T-cell (primary cell): ENCODE measurements at regions not wholly inside any gene's neighbourhood (a gene's known extent, or its start where the extent isn't known, plus 50 kb on each side); places are given as distances from the start of the nearest gene placed in this dataset.

ENCODE experiments used
- ATAC-seq, 4 experiments: fragments of 200-7000 bp in 3 of 4; fragments of 150-1000 bp in 1 of 4; cut with Tn5 transposase; replicated peaks in 1 of 4; 1 replicate in 3 of 4; 2 replicates in 1 of 4; pipeline ENCODE4 v1.10.0; 2021; ENCODE audit warnings: moderate library complexity in 3 of 4, mild to moderate bottlenecking in 2 of 4, moderate number of reproducible peaks in 1 of 4
- CTCF ChIA-PET, 2 donors: fragments of 300-600 bp; sonication (Branson Sonifier 250); formaldehyde crosslinking; loops; one replicate each; lab custom pipeline; 2022; ENCODE audit warnings: antibody characterized with exemption in 2 of 2; lab: Charles Lee
- POLR2A ChIA-PET, 2 donors: fragments of 300-600 bp; sonication (Branson Sonifier 250); formaldehyde crosslinking; loops; one replicate each; lab custom pipeline; 2022; ENCODE audit warnings: antibody characterized with exemption in 2 of 2; lab: Charles Lee
- DNase-seq, 35 experiments: peaks; one replicate each; pipeline versions ENCODE4 v3.0.0 to v3.0.0-alpha.2; 2013 to 2023
- H3K27ac ChIP-seq: one replicate; pipeline ENCODE4 v1.5.1; 2013; ENCODE audit warnings: low read length
- H3K27me3 ChIP-seq, 2 experiments: replicated peaks in 1 of 2; 1 replicate in 1 of 2; 2 replicates in 1 of 2; pipeline versions ENCODE4 v1.6.1 to v1.7.0; 2013; ENCODE audit warnings: low read length in 1 of 2, mixed read lengths in 1 of 2; ENCODE audit not compliant: control insufficient read depth in 2 of 2, insufficient read depth in 2 of 2; ENCODE audit errors: extremely low read depth in 1 of 2
- H3K36me3 ChIP-seq, 2 donors: 1 replicate in 1 of 2; 2 replicates in 1 of 2; pipeline versions ENCODE4 v1.6.1 to v1.7.0; 2013; ENCODE audit warnings: low read length in 1 of 2; ENCODE audit not compliant: control insufficient read depth in 2 of 2, insufficient read depth in 1 of 2; ENCODE audit errors: extremely low read depth in 1 of 2
- H3K4me1 ChIP-seq, 2 experiments: 1 replicate in 1 of 2; 2 replicates in 1 of 2; pipeline versions ENCODE4 v1.6.1 to v1.7.0; 2013; ENCODE audit warnings: low read length in 2 of 2, mixed read lengths in 1 of 2; ENCODE audit not compliant: insufficient read depth in 2 of 2, control insufficient read depth in 1 of 2; ENCODE audit errors: extremely low read depth in 1 of 2
- H3K4me3 ChIP-seq, 2 donors: 1 replicate in 1 of 2; 2 replicates in 1 of 2; pipeline versions ENCODE4 v1.5.1 to v1.7.0; 2013; ENCODE audit warnings: mild to moderate bottlenecking in 2 of 2, low read length in 1 of 2, moderate library complexity in 1 of 2; ENCODE audit not compliant: control insufficient read depth in 1 of 2; ENCODE audit errors: extremely low read depth in 1 of 2
- H3K9me3 ChIP-seq: 2 replicates; pipeline ENCODE4 v1.7.0; 2013
- H3K27ac Mint-ChIP-seq, 2 donors: one replicate each; pipeline ENCODE4 v1.8.0; 2020 to 2021; ENCODE audit warnings: mild to moderate bottlenecking in 2 of 2, mixed read lengths in 2 of 2
- H3K27me3 Mint-ChIP-seq, 2 donors: one replicate each; pipeline ENCODE4 v1.8.0; 2021 to 2022; ENCODE audit warnings: mixed read lengths in 2 of 2
- H3K36me3 Mint-ChIP-seq: one replicate; pipeline ENCODE4 v1.8.0; 2021; ENCODE audit warnings: mixed read lengths
- H3K4me1 Mint-ChIP-seq, 3 donors: one replicate each; pipeline ENCODE4 v1.8.0; 2020 to 2022; ENCODE audit warnings: mixed read lengths in 3 of 3, mild to moderate bottlenecking in 1 of 3
- H3K4me3 Mint-ChIP-seq, 3 donors: one replicate each; pipeline ENCODE4 v1.8.0; 2020 to 2022; ENCODE audit warnings: mild to moderate bottlenecking in 3 of 3, mixed read lengths in 3 of 3, moderate library complexity in 3 of 3
- H3K9me3 Mint-ChIP-seq, 3 donors: one replicate each; pipeline ENCODE4 v1.8.0; 2020 to 2022; ENCODE audit warnings: mixed read lengths in 3 of 3
- WGBS: methylation state at CpG from one replicate; pipeline ENCODE4 v1.1.5; 2013; ENCODE audit warnings: missing lambda C conversion rate; ENCODE audit not compliant: insufficient coverage; 5-methylcytosine and 5-hydroxymethylcytosine counted together

GRCh38 chr11:70678931-70679900 lies 280.9 kb downstream of the CTTN start:
- Histone ChIP-seq H3K27me3 (peaks cover 0 to 28% of the 10 kb centered on the region in 2 experiments), H3K4me3 (no peak overlapping the region), H3K9me3 (no peaks in the 10 kb centered on the region), H3K4me1 (no peaks in the 10 kb centered on the region), H3K27ac (no peak overlapping the region), H3K36me3 (no peaks in the 10 kb centered on the region)
- no peaks in the 10 kb centered on the region for H3K9me3 Mint-ChIP-seq
- ChIA-PET POLR2A (no interaction called here), CTCF (no interaction called here)
- H3K4me1 Mint-ChIP-seq: no peaks in the 10 kb centered on the region
- H3K36me3 Mint-ChIP-seq: no peaks in the 10 kb centered on the region
- peaks cover 0 to 3% of the 10 kb centered on the region in 2 donors for H3K27me3 Mint-ChIP-seq
- ATAC-seq: no peak
- 89% methylated on average over 27 of the region's 29 CpGs for WGBS
- no peak for DNase-seq
- H3K4me3 Mint-ChIP-seq: no peak overlapping the region
- no peak overlapping the region for H3K27ac Mint-ChIP-seq

GRCh38 chr11:70680781-70681281 lies 282.5 kb downstream of the CTTN start:
- no peaks in the 10 kb centered on the region for H3K4me1 ChIP-seq
- no peak overlapping the region for H3K4me3 Mint-ChIP-seq
- DNase-seq (no peak), ATAC-seq (no peak)
- no peak overlapping the region for H3K27ac ChIP-seq
- H3K27ac Mint-ChIP-seq: no peak overlapping the region
- no peaks in the 10 kb centered on the region for H3K36me3 Mint-ChIP-seq
- no peaks in the 10 kb centered on the region for H3K4me1 Mint-ChIP-seq
- 57% methylated on average over 12 of the region's 13 CpGs for WGBS
- POLR2A ChIA-PET: no interaction called here
- H3K4me3 ChIP-seq: no peak overlapping the region
- H3K27me3 Mint-ChIP-seq: peaks cover 0 to 3% of the 10 kb centered on the region in 2 donors
- no peaks in the 10 kb centered on the region for H3K9me3 Mint-ChIP-seq
- no peaks in the 10 kb centered on the region for H3K9me3 ChIP-seq
- CTCF ChIA-PET: no interaction called here
- H3K36me3 ChIP-seq: no peaks in the 10 kb centered on the region
- H3K27me3 ChIP-seq: peaks cover 0 to 28% of the 10 kb centered on the region in 2 experiments

- H3K4me3 Mint-ChIP-seq: no peak overlapping the region
- Histone ChIP-seq H3K4me3 (no peak overlapping the region), H3K36me3 (no peaks in the 10 kb centered on the region), H3K4me1 (no peaks in the 10 kb centered on the region), H3K27me3 (peaks cover 0 to 35% of the 10 kb centered on the region in 2 experiments), H3K9me3 (no peaks in the 10 kb centered on the region), H3K27ac (no peak overlapping the region)
- no peak for DNase-seq
- no peaks in the 10 kb centered on the region for H3K36me3 Mint-ChIP-seq
- no peak for ATAC-seq
- H3K27me3 Mint-ChIP-seq: peaks cover 0 to 7% of the 10 kb centered on the region in 2 donors
- no peak overlapping the region for H3K27ac Mint-ChIP-seq
- ChIA-PET POLR2A (no interaction called here), CTCF (no interaction called here)
- H3K4me1 Mint-ChIP-seq: no peaks in the 10 kb centered on the region
- 78% methylated on average over 7 of the region's 10 CpGs for WGBS
- no peaks in the 10 kb centered on the region for H3K9me3 Mint-ChIP-seq
These were observed 283.7 kb downstream of the CTTN start for GRCh38 chr11:70682056-70682455.

GRCh38 chr11:70682760-70683159 lies 284.4 kb downstream of the CTTN start:
- ATAC-seq (no peak), DNase-seq (no peak)
- H3K27ac Mint-ChIP-seq: no peak overlapping the region
- no peaks in the 10 kb centered on the region for H3K9me3 ChIP-seq
- no peaks in the 10 kb centered on the region for H3K9me3 Mint-ChIP-seq
- H3K36me3 ChIP-seq: no peaks in the 10 kb centered on the region
- no peak overlapping the region for H3K4me3 ChIP-seq
- H3K4me1 Mint-ChIP-seq: no peaks in the 10 kb centered on the region
- ChIA-PET CTCF (no interaction called here), POLR2A (no interaction called here)
- H3K4me1 ChIP-seq: no peaks in the 10 kb centered on the region
- WGBS: 90% methylated on average over 6 of the region's 12 CpGs
- H3K27me3 Mint-ChIP-seq: peaks cover 0 to 7% of the 10 kb centered on the region in 2 donors
- H3K27me3 ChIP-seq: peaks cover 0 to 38% of the 10 kb centered on the region in 2 experiments
- H3K36me3 Mint-ChIP-seq: no peaks in the 10 kb centered on the region
- H3K4me3 Mint-ChIP-seq: no peak overlapping the region
- no peak overlapping the region for H3K27ac ChIP-seq

GRCh38 chr11:70687716-70688115 lies 289.4 kb downstream of the CTTN start:
- H3K4me1 ChIP-seq: no peaks in the 10 kb centered on the region
- peaks cover 6 to 9% of the 10 kb centered on the region in 2 donors for H3K27me3 Mint-ChIP-seq
- H3K4me3 Mint-ChIP-seq: no peak overlapping the region
- ChIA-PET POLR2A (no interaction called here), CTCF (no interaction called here)
- H3K4me1 Mint-ChIP-seq: no peaks in the 10 kb centered on the region
- H3K27me3 ChIP-seq: peaks cover 0 to 23% of the 10 kb centered on the region in 2 experiments
- no peaks in the 10 kb centered on the region for H3K36me3 Mint-ChIP-seq
- no peak overlapping the region for H3K27ac Mint-ChIP-seq
- peaks cover 3 to 5% (median 5%) of the 10 kb centered on the region in 3 donors for H3K9me3 Mint-ChIP-seq
- WGBS: 65% methylated on average over 5 of the region's 6 CpGs
- H3K4me3 ChIP-seq: no peak overlapping the region
- DNase-seq: no peak
- H3K27ac ChIP-seq: no peak overlapping the region
- ATAC-seq: no peak
- H3K36me3 ChIP-seq: no peaks in the 10 kb centered on the region
- no peaks in the 10 kb centered on the region for H3K9me3 ChIP-seq

- Mint-ChIP-seq H3K4me3 (no peak overlapping the region), H3K4me1 (no peaks in the 10 kb centered on the region), H3K36me3 (no peaks in the 10 kb centered on the region), H3K9me3 (peaks cover 3 to 5% (median 5%) of the 10 kb centered on the region in 3 donors), H3K27ac (no peak overlapping the region), H3K27me3 (peaks cover 6 to 12% of the 10 kb centered on the region in 2 donors)
- ChIA-PET CTCF (no interaction called here), POLR2A (no interaction called here)
- no peaks in the 10 kb centered on the region for H3K4me1 ChIP-seq
- no peak for DNase-seq
- no peak overlapping the region for H3K4me3 ChIP-seq
- WGBS: 92% methylated on average over 7 of the region's 8 CpGs
- H3K27ac ChIP-seq: no peak overlapping the region
- no peaks in the 10 kb centered on the region for H3K9me3 ChIP-seq
- ATAC-seq: no peak
- H3K27me3 ChIP-seq: peaks cover 0 to 23% of the 10 kb centered on the region in 2 experiments
- H3K36me3 ChIP-seq: no peaks in the 10 kb centered on the region
These were observed 289.8 kb downstream of the CTTN start for GRCh38 chr11:70688142-70688541.
